ENCODE measurements at regions not wholly inside any gene's neighbourhood (a gene's known extent, or its start where the extent isn't known, plus 50 kb on each side); places are given as distances from the start of the nearest gene placed in this dataset.

- no peak for TF ChIP-seq CTCF (IDR thresholded peaks at IDR 0.05; ENCODE audit: insufficient read depth, low read depth, low read length)
- no peak for TF ChIP-seq EZH2 (IDR thresholded peaks at IDR 0.05; ENCODE audit: insufficient read depth, low read length)
Observed at GRCh38 chr14:87686746-87687145, 306.2 kb downstream of the GALC start.
